Left lung (tissue), 4 donors: ENCODE measurements at regions not wholly inside any gene's neighbourhood (a gene's known extent, or its start where the extent isn't known, plus 50 kb on each side); places are given as distances from the start of the nearest gene placed in this dataset.

ENCODE experiments used
- ATAC-seq: fragments of 200-7000 bp; cut with Tn5 transposase; one replicate; pipeline ENCODE4 v1.9.1; 2020; ENCODE audit warnings: moderate library complexity
- DNase-seq, 4 donors: peaks; one replicate each; pipeline ENCODE4 v3.0.0-alpha.2; 2013 to 2020
- H3K27ac ChIP-seq, 2 donors: fragments of 200-600 bp; sonication (generic) in 1 of 2; one replicate each; pipeline versions ENCODE4 v1.5.0 to v1.8.0; 2020 to 2021
- H3K27me3 ChIP-seq, 2 donors: fragments of 200-600 bp; sonication (generic) in 1 of 2; one replicate each; pipeline versions ENCODE4 v1.5.0 to v1.8.0; 2020 to 2021
- H3K36me3 ChIP-seq, 2 donors: fragments of 200-600 bp; sonication (generic) in 1 of 2; one replicate each; pipeline versions ENCODE4 v1.5.0 to v1.8.0; 2020 to 2021
- H3K4me1 ChIP-seq, 2 donors: fragments of 200-600 bp; one replicate each; pipeline ENCODE4 v1.8.0; 2021
- H3K4me3 ChIP-seq, 2 donors: fragments of 200-600 bp; sonication (generic) in 1 of 2; one replicate each; pipeline versions ENCODE4 v1.5.0 to v1.8.0; 2020 to 2021; ENCODE audit warnings: mild to moderate bottlenecking in 1 of 2
- H3K9me3 ChIP-seq, 2 donors: fragments of 200-600 bp; sonication (generic) in 1 of 2; one replicate each; pipeline versions ENCODE4 v1.5.0 to v1.8.0; 2020 to 2021
- intact Hi-C, 2 donors: fragments of 100-400 bp; cut with DNase I; formaldehyde crosslinking; loops; one replicate each; pipeline versions ENCODE4 v1.11.2 to v1.14.2; 2022
- TF ChIP-seq, protein P1 (sequence below), 2 donors: fragments of 200-600 bp; sonication (generic) in 1 of 2; IDR thresholded peaks; one replicate each; pipeline versions ENCODE4 v1.5.0 to v1.8.0; 2021; ENCODE audit warnings: antibody characterized with exemption in 2 of 2
- donor health status: DM: no; HTN: yes; CAD: no.
- donor health status: DM: no; HTN: no; CAD: no.

- no peak for DNase-seq
- TF ChIP-seq, protein P1, sequence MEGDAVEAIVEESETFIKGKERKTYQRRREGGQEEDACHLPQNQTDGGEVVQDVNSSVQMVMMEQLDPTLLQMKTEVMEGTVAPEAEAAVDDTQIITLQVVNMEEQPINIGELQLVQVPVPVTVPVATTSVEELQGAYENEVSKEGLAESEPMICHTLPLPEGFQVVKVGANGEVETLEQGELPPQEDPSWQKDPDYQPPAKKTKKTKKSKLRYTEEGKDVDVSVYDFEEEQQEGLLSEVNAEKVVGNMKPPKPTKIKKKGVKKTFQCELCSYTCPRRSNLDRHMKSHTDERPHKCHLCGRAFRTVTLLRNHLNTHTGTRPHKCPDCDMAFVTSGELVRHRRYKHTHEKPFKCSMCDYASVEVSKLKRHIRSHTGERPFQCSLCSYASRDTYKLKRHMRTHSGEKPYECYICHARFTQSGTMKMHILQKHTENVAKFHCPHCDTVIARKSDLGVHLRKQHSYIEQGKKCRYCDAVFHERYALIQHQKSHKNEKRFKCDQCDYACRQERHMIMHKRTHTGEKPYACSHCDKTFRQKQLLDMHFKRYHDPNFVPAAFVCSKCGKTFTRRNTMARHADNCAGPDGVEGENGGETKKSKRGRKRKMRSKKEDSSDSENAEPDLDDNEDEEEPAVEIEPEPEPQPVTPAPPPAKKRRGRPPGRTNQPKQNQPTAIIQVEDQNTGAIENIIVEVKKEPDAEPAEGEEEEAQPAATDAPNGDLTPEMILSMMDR (IDR thresholded peaks at IDR 0.05): no peak
- no peak for ATAC-seq
- no peaks in the 10 kb centered on the region for H3K27me3 ChIP-seq
- no peaks in the 10 kb centered on the region for H3K36me3 ChIP-seq
- no peaks in the 10 kb centered on the region for H3K9me3 ChIP-seq
- H3K4me1 ChIP-seq: no peaks in the 10 kb centered on the region
- intact Hi-C loops: no loop called here
- H3K4me3 ChIP-seq: no peak overlapping the region
- H3K27ac ChIP-seq: no peak overlapping the region
Observed at GRCh38 chr18:1982056-1982455, 589.2 kb downstream of the METTL4 start.

GRCh38 chr18:1983746-1984515 is 587.4 kb downstream of the METTL4 start:
- Histone ChIP-seq H3K9me3 (no peaks in the 10 kb centered on the region), H3K27me3 (no peaks in the 10 kb centered on the region), H3K4me3 (no peak overlapping the region), H3K4me1 (no peaks in the 10 kb centered on the region), H3K36me3 (no peaks in the 10 kb centered on the region), H3K27ac (no peak overlapping the region)
- DNase-seq (no peak), ATAC-seq (no peak)
- intact Hi-C loops: no loop called here
- TF ChIP-seq, protein P1 (IDR thresholded peaks at IDR 0.05): no peak

GRCh38 chr18:1993866-1994265 is 577.4 kb downstream of the METTL4 start:
- ATAC-seq (no peak), DNase-seq (no peak)
- TF ChIP-seq, protein P1 (IDR thresholded peaks at IDR 0.05): no peak
- H3K36me3 ChIP-seq: no peaks in the 10 kb centered on the region
- intact Hi-C loops: no loop called here
- no peak overlapping the region for H3K27ac ChIP-seq
- no peaks in the 10 kb centered on the region for H3K27me3 ChIP-seq
- no peak overlapping the region for H3K4me3 ChIP-seq
- H3K4me1 ChIP-seq: no peaks in the 10 kb centered on the region
- H3K9me3 ChIP-seq: no peaks in the 10 kb centered on the region

GRCh38 chr18:1994471-1994870 is 576.8 kb downstream of the METTL4 start:
- Histone ChIP-seq H3K27me3 (no peaks in the 10 kb centered on the region), H3K36me3 (no peaks in the 10 kb centered on the region), H3K4me3 (no peak overlapping the region), H3K4me1 (no peaks in the 10 kb centered on the region), H3K9me3 (no peaks in the 10 kb centered on the region), H3K27ac (no peak overlapping the region)
- no peak for DNase-seq
- TF ChIP-seq, protein P1 (IDR thresholded peaks at IDR 0.05): no peak
- intact Hi-C loops: no loop called here
- ATAC-seq: no peak

DNA sequence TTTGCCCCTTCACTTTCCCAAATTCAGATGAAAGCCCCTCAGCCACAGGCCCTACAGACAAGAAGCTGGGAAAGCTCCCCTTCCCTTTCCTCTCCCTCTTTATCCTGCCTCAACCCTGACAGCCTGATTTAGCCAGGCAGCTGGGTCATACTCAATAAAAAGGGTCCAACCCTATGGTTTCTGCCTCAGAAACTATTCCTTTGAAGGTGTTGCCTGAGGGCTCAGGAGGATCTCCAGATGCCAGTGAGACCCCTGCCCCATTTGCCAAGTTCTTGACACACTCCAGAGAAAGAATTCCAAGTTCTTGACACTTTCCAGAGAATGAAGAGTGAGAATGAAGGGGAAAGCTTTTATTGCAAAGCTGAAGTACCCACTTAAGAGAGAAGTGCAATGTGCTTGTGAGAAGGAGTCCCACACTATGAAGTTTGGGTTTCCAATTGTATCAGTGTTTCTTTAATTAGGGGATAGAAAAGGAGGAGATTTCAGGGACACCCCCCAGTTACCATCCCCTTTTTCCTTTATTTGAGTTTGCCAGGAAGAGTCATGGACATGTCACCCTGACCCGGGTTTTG is 576.2 kb downstream of the METTL4 start:
- DNase-seq (peak in 2 of 4 donors; percentile 6 to 7), ATAC-seq (peak; percentile 77)
- H3K4me3 ChIP-seq: no peak overlapping the region
- TF ChIP-seq, protein P1 (IDR thresholded peaks at IDR 0.05): no peak
- H3K27ac ChIP-seq: no peak overlapping the region
- no peaks in the 10 kb centered on the region for H3K9me3 ChIP-seq
- H3K27me3 ChIP-seq: no peaks in the 10 kb centered on the region
- intact Hi-C loops: no loop called here
- H3K4me1 ChIP-seq: no peaks in the 10 kb centered on the region
- no peaks in the 10 kb centered on the region for H3K36me3 ChIP-seq
